ENCODE measurements at regions not wholly inside any gene's neighbourhood (a gene's known extent, or its start where the extent isn't known, plus 50 kb on each side); places are given as distances from the start of the nearest gene placed in this dataset.

DNA sequence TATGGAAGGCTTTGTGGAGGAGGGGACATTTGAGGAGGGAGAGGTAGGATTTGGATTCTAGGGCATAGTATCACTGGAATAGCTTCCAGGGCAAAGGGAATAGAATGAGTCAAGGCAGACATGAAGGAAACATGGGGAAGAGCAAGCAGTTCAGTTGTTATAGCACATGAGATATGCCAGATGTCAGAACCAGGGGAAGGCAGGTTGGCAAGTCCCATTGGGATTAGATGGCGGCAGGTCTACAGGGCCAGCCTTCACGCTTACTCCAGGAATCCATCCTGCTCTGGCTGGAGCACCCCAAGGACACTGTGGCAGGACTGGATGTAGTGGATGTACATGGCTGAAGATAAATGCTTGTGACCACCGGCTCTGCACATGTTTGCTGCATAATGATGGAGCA is 120.4 kb upstream of the ST8SIA2 start:
- TF ChIP-seq, protein P1, sequence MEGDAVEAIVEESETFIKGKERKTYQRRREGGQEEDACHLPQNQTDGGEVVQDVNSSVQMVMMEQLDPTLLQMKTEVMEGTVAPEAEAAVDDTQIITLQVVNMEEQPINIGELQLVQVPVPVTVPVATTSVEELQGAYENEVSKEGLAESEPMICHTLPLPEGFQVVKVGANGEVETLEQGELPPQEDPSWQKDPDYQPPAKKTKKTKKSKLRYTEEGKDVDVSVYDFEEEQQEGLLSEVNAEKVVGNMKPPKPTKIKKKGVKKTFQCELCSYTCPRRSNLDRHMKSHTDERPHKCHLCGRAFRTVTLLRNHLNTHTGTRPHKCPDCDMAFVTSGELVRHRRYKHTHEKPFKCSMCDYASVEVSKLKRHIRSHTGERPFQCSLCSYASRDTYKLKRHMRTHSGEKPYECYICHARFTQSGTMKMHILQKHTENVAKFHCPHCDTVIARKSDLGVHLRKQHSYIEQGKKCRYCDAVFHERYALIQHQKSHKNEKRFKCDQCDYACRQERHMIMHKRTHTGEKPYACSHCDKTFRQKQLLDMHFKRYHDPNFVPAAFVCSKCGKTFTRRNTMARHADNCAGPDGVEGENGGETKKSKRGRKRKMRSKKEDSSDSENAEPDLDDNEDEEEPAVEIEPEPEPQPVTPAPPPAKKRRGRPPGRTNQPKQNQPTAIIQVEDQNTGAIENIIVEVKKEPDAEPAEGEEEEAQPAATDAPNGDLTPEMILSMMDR (IDR thresholded peaks at IDR 0.05; ENCODE audit: low read length): no peak
- TF ChIP-seq EZH2phosphoT487 (IDR thresholded peaks at IDR 0.05; ENCODE audit: low read length) (no peak), EZH2 (optimal IDR thresholded peaks at IDR 0.05; ENCODE audit: low read depth, low read length) (no peak)

All from MM.1S (cell line).